ENCODE measurements at regions not wholly inside any gene's neighbourhood (a gene's known extent, or its start where the extent isn't known, plus 50 kb on each side); places are given as distances from the start of the nearest gene placed in this dataset.
"Not testable (repeated sequence)": the region's sequence is repeated elsewhere in the genome, so short reads cannot be mapped to it uniquely, and the experiment has no call there.

GRCh38 chr3:113377158-113377557 is 64.1 kb downstream of the CFAP44 start:
- no peak overlapping the region for H3K4me3 Mint-ChIP-seq
- H3K36me3 Mint-ChIP-seq: peaks cover 25% of the 10 kb centered on the region
- Histone ChIP-seq H3K9me3 (ENCODE audit: control insufficient read depth in 2 of 2, low read length in 2 of 2) (no peaks in the 10 kb centered on the region), H3K27ac (ENCODE audit: insufficient read depth, low read length, poor library complexity, severe bottlenecking) (no peak overlapping the region), H3K4me3 (ENCODE audit: low read depth, low read length) (no peak overlapping the region), H3K36me3 (ENCODE audit: control insufficient read depth, insufficient read depth, low read length) (peaks cover 2% of the 10 kb centered on the region), H3K27me3 (ENCODE audit: control insufficient read depth, insufficient read depth, low read length) (no peaks in the 10 kb centered on the region), H3K4me1 (ENCODE audit: control insufficient read depth, insufficient read depth, low read length, poor library complexity, severe bottlenecking) (no peaks in the 10 kb centered on the region)
- H3K27ac Mint-ChIP-seq: no peak overlapping the region
- peaks cover 0 to under 1% (median 0%) of the 10 kb centered on the region in 4 donors for H3K4me1 Mint-ChIP-seq
- no peak for ATAC-seq (ENCODE audit: low read depth in 2 of 2)
- no peaks in the 10 kb centered on the region for H3K27me3 Mint-ChIP-seq
- no peaks in the 10 kb centered on the region for H3K9me3 Mint-ChIP-seq
- DNase-seq: no peak

- H3K4me3 Mint-ChIP-seq: no peak overlapping the region
- no peaks in the 10 kb centered on the region for H3K4me1 Mint-ChIP-seq
- Histone ChIP-seq H3K27ac (ENCODE audit: insufficient read depth, low read length, poor library complexity, severe bottlenecking) (no peak overlapping the region), H3K4me1 (ENCODE audit: control insufficient read depth, insufficient read depth, low read length, poor library complexity, severe bottlenecking) (no peaks in the 10 kb centered on the region), H3K4me3 (ENCODE audit: low read depth, low read length) (no peak overlapping the region), H3K36me3 (ENCODE audit: control insufficient read depth, insufficient read depth, low read length) (no peaks in the 10 kb centered on the region), H3K27me3 (ENCODE audit: control insufficient read depth, insufficient read depth, low read length) (no peaks in the 10 kb centered on the region), H3K9me3 (ENCODE audit: control insufficient read depth in 2 of 2, low read length in 2 of 2) (no peaks in the 10 kb centered on the region)
- peaks cover 0 to 7% (median 0%) of the 10 kb centered on the region in 7 donors for H3K9me3 Mint-ChIP-seq
- DNase-seq (no peak), ATAC-seq (ENCODE audit: low read depth in 2 of 2) (no peak)
- H3K27me3 Mint-ChIP-seq: no peaks in the 10 kb centered on the region
- H3K36me3 Mint-ChIP-seq: peaks cover 28% of the 10 kb centered on the region
- no peak overlapping the region for H3K27ac Mint-ChIP-seq
Observed at GRCh38 chr3:113374078-113374477, 67.2 kb downstream of the CFAP44 start.

DNA sequence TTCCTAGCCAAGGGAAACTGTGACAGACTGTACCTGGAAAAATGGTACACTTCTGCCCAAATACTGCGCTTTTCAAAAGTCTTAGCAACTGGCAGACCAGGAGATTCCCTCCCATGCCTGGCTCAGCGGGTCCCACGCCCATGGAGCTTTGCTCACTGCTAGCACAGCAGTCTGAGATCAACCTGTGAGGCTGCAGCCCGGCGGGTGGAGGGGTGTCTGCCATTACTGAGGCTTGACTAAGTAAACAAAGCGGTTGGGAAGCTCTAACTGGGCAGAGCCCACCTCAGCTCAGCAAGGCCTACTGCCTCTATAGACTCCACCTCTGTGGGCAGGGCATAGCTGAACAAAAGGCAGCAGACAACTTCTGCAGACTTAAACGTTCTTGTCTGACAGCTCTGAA is 74.5 kb downstream of the CFAP44 start:
- not testable (repeated sequence) for DNase-seq, H3K4me3 Mint-ChIP-seq

DNA sequence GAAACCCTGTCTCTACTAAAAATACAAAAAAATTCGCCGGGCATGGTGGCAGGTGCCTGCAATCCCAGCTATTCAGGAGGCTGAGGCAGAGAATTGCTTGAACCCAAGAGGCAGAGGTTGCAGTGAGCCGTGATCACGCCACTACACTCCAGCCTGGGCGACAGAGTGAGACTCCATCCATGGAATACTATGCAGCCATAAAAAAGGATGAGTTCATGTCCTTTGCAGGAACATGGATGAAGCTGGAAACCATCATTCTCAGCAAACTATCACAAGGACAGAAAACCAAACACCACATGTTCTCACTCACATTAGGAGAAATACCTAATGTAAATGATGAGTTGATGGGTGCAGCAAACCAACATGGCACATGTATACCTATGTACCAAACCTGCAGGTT is 86.0 kb downstream of the CFAP44 start:
- not testable (repeated sequence) for H3K9me3 Mint-ChIP-seq; H3K4me1 ChIP-seq (ENCODE audit: control insufficient read depth, insufficient read depth, low read length, poor library complexity, severe bottlenecking); H3K4me1 Mint-ChIP-seq; H3K27ac ChIP-seq (ENCODE audit: insufficient read depth, low read length, poor library complexity, severe bottlenecking); H3K4me3 Mint-ChIP-seq; H3K27me3 ChIP-seq (ENCODE audit: control insufficient read depth, insufficient read depth, low read length); H3K9me3 ChIP-seq (ENCODE audit: control insufficient read depth in 2 of 2, low read length in 2 of 2); ATAC-seq (ENCODE audit: low read depth in 2 of 2); H3K4me3 ChIP-seq (ENCODE audit: low read depth, low read length); H3K27ac Mint-ChIP-seq; DNase-seq; H3K36me3 ChIP-seq (ENCODE audit: control insufficient read depth, insufficient read depth, low read length); H3K27me3 Mint-ChIP-seq
- peaks cover 21% of the 10 kb centered on the region for H3K36me3 Mint-ChIP-seq

More for the DNA sequence above, 74.5 kb downstream of the CFAP44 start:
- H3K36me3 ChIP-seq (ENCODE audit: control insufficient read depth, insufficient read depth, low read length); H3K27me3 Mint-ChIP-seq; H3K4me1 ChIP-seq (ENCODE audit: control insufficient read depth, insufficient read depth, low read length, poor library complexity, severe bottlenecking); H3K27ac Mint-ChIP-seq; H3K9me3 Mint-ChIP-seq; H3K27me3 ChIP-seq (ENCODE audit: control insufficient read depth, insufficient read depth, low read length); H3K9me3 ChIP-seq (ENCODE audit: control insufficient read depth in 2 of 2, low read length in 2 of 2); H3K4me3 ChIP-seq (ENCODE audit: low read depth, low read length); H3K27ac ChIP-seq (ENCODE audit: insufficient read depth, low read length, poor library complexity, severe bottlenecking); ATAC-seq (ENCODE audit: low read depth in 2 of 2); H3K4me1 Mint-ChIP-seq: not testable (repeated sequence)
- peaks cover 44% of the 10 kb centered on the region for H3K36me3 Mint-ChIP-seq

DNA sequence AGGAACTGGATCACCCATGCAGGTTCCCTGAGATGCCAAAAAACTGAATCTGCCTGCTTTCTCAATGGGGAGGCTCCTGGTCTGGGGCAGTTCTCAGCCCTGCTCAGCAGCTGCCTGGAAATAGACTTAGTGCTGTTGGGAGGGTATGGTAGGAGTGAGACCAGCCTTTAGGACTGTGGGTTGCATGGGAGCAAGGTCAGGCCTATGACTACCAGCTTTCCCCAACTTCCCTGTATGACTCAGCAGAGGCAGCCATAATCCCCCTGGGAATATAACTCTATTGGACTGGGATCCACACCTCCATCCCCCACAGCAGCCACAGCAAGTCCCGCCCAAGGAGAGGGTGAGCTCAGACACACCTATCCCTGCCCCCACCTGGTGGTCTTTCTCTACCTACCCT is 87.0 kb downstream of the CFAP44 start:
- Mint-ChIP-seq H3K9me3 (peaks cover 0 to 2% (median 0%) of the 10 kb centered on the region in 7 donors), H3K27me3 (no peaks in the 10 kb centered on the region), H3K4me3 (no peak overlapping the region), H3K36me3 (peaks cover 27% of the 10 kb centered on the region), H3K4me1 (no peaks in the 10 kb centered on the region), H3K27ac (no peak overlapping the region)
- ATAC-seq (ENCODE audit: low read depth in 2 of 2): no peak
- H3K9me3 ChIP-seq (ENCODE audit: control insufficient read depth in 2 of 2, low read length in 2 of 2): no peaks in the 10 kb centered on the region
- H3K27ac ChIP-seq (ENCODE audit: insufficient read depth, low read length, poor library complexity, severe bottlenecking): no peak overlapping the region
- H3K4me3 ChIP-seq (ENCODE audit: low read depth, low read length): no peak overlapping the region
- DNase-seq: no peak
- H3K36me3 ChIP-seq (ENCODE audit: control insufficient read depth, insufficient read depth, low read length): no peaks in the 10 kb centered on the region
- H3K4me1 ChIP-seq (ENCODE audit: control insufficient read depth, insufficient read depth, low read length, poor library complexity, severe bottlenecking): no peaks in the 10 kb centered on the region
- no peaks in the 10 kb centered on the region for H3K27me3 ChIP-seq (ENCODE audit: control insufficient read depth, insufficient read depth, low read length)

DNA sequence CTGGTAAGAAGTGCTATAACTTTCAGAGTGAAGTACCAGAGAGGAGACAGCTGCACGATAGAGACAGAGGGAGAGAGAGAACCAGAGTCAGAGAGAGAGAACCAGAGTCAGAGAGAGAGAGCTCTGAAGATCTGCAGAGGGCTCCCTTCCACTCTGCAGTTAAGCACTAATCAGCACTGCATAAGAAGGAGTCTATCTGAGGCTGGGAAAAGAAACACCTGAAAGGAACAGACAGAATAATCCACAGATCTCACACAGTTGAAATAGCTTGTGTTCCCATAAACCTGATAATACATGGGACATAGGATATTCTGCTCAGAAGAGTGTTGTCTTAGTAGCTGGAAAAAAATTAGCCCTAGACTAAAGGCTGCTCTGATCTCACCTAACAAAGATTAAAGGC is 87.6 kb downstream of the CFAP44 start:
- no peak for ATAC-seq (ENCODE audit: low read depth in 2 of 2)
- Mint-ChIP-seq H3K9me3 (peaks cover 0 to 2% (median 0%) of the 10 kb centered on the region in 7 donors), H3K4me1 (no peaks in the 10 kb centered on the region), H3K27me3 (no peaks in the 10 kb centered on the region), H3K36me3 (peaks cover 27% of the 10 kb centered on the region), H3K27ac (peak overlapping the region in 1 of 3 donors; percentile 21), H3K4me3 (no peak overlapping the region)
- H3K27ac ChIP-seq (ENCODE audit: insufficient read depth, low read length, poor library complexity, severe bottlenecking): no peak overlapping the region
- no peaks in the 10 kb centered on the region for H3K27me3 ChIP-seq (ENCODE audit: control insufficient read depth, insufficient read depth, low read length)
- no peaks in the 10 kb centered on the region for H3K36me3 ChIP-seq (ENCODE audit: control insufficient read depth, insufficient read depth, low read length)
- no peak for DNase-seq
- H3K4me3 ChIP-seq (ENCODE audit: low read depth, low read length): no peak overlapping the region
- H3K4me1 ChIP-seq (ENCODE audit: control insufficient read depth, insufficient read depth, low read length, poor library complexity, severe bottlenecking): no peaks in the 10 kb centered on the region
- no peaks in the 10 kb centered on the region for H3K9me3 ChIP-seq (ENCODE audit: control insufficient read depth in 2 of 2, low read length in 2 of 2)

- H3K36me3 Mint-ChIP-seq: no peaks in the 10 kb centered on the region
Observed at GRCh38 chr3:113340785-113341184, 100.5 kb downstream of the CFAP44 start.

DNA sequence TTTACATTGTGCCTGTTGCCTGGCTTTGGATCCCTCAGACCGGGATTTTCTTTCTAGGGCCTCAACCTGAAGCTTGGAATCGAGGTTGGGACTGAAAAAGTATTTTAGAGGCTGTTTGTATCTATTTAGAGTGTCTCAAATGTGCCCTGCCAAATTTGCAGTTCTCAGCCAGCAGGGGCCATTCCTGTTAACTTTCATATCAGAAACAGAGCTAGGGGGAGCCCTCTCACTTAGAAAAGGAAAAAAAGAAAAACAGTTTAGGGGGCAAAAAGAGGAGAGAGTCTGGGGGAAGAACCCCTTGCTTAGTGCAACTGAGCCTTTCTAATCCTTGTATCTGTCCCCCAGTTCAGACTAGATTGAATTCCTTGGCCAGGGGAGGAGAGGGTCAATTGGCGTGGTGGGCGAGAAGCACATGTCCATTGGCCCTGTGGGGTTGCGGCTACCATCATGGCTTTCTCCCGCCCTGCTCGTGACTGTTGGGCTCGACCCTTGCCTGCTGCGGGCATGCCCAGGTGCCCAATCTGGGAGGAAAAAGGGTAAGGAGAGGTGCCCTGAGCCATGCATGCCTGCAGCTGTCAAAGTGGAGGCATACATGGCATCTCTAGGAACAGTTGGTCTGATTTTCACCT is 101.6 kb downstream of the CFAP44 start:
- Histone ChIP-seq H3K4me3 (ENCODE audit: low read depth, low read length) (no peak overlapping the region), H3K36me3 (ENCODE audit: control insufficient read depth, insufficient read depth, low read length) (no peaks in the 10 kb centered on the region), H3K27ac (ENCODE audit: insufficient read depth, low read length, poor library complexity, severe bottlenecking) (no peak overlapping the region), H3K9me3 (ENCODE audit: control insufficient read depth in 2 of 2, low read length in 2 of 2) (no peaks in the 10 kb centered on the region), H3K4me1 (ENCODE audit: control insufficient read depth, insufficient read depth, low read length, poor library complexity, severe bottlenecking) (no peaks in the 10 kb centered on the region), H3K27me3 (ENCODE audit: control insufficient read depth, insufficient read depth, low read length) (no peaks in the 10 kb centered on the region)
- Mint-ChIP-seq H3K9me3 (peaks cover 0 to 2% (median 0%) of the 10 kb centered on the region in 7 donors), H3K27ac (no peak overlapping the region), H3K4me1 (no peaks in the 10 kb centered on the region), H3K36me3 (no peaks in the 10 kb centered on the region), H3K4me3 (no peak overlapping the region), H3K27me3 (no peaks in the 10 kb centered on the region)
- ATAC-seq (ENCODE audit: low read depth in 2 of 2) (no peak), DNase-seq (no peak)

More at GRCh38 chr3:113340785-113341184, 100.5 kb downstream of the CFAP44 start:
- peaks cover 0 to 3% (median 0%) of the 10 kb centered on the region in 7 donors for H3K9me3 Mint-ChIP-seq
- H3K4me1 Mint-ChIP-seq: no peaks in the 10 kb centered on the region
- no peak overlapping the region for H3K4me3 ChIP-seq (ENCODE audit: low read depth, low read length)
- no peaks in the 10 kb centered on the region for H3K27me3 Mint-ChIP-seq
- H3K27me3 ChIP-seq (ENCODE audit: control insufficient read depth, insufficient read depth, low read length): no peaks in the 10 kb centered on the region
- no peaks in the 10 kb centered on the region for H3K36me3 ChIP-seq (ENCODE audit: control insufficient read depth, insufficient read depth, low read length)
- DNase-seq (no peak), ATAC-seq (ENCODE audit: low read depth in 2 of 2) (no peak)
- H3K4me3 Mint-ChIP-seq: no peak overlapping the region
- no peak overlapping the region for H3K27ac ChIP-seq (ENCODE audit: insufficient read depth, low read length, poor library complexity, severe bottlenecking)
- H3K9me3 ChIP-seq (ENCODE audit: control insufficient read depth in 2 of 2, low read length in 2 of 2): no peaks in the 10 kb centered on the region
- H3K4me1 ChIP-seq (ENCODE audit: control insufficient read depth, insufficient read depth, low read length, poor library complexity, severe bottlenecking): no peaks in the 10 kb centered on the region
- H3K27ac Mint-ChIP-seq: no peak overlapping the region
